DND-41 (cell line): ENCODE measurements at regions not wholly inside any gene's neighbourhood (a gene's known extent, or its start where the extent isn't known, plus 50 kb on each side); places are given as distances from the start of the nearest gene placed in this dataset.

ENCODE experiments used
- ATAC-seq: fragments of 200-7000 bp; cut with Tn5 transposase; 3 replicates; pipeline ENCODE4 v1.9.1; 2021; ENCODE audit warnings: low read depth; ENCODE audit not compliant: insufficient read depth
- DNase-seq: peaks from one replicate; pipeline ENCODE4 v3.0.0-alpha.2; 2020
- H2AFZ ChIP-seq: 2 replicates; pipeline ENCODE4 v1.6.0; 2012; ENCODE audit warnings: low read depth, low read length
- H3K27ac ChIP-seq: 2 replicates; pipeline ENCODE4 v1.5.1; 2012; ENCODE audit warnings: low read length, inconsistent platforms
- H3K27me3 ChIP-seq: fragments of 200-600 bp; sonication (generic); 2 replicates; pipeline ENCODE4 v1.6.0; 2012; ENCODE audit warnings: low read length, mild to moderate bottlenecking, inconsistent platforms; ENCODE audit not compliant: insufficient read depth, poor library complexity
- H3K36me3 ChIP-seq: 2 replicates; pipeline ENCODE4 v1.5.1; 2012; ENCODE audit warnings: low read length, inconsistent platforms; ENCODE audit not compliant: insufficient read depth
- H3K4me1 ChIP-seq: 2 replicates; pipeline ENCODE4 v1.5.1; 2012; ENCODE audit warnings: mild to moderate bottlenecking, low read length; ENCODE audit not compliant: insufficient read depth
- H3K4me2 ChIP-seq: 2 replicates; pipeline ENCODE4 v1.6.0; 2012; ENCODE audit warnings: mild to moderate bottlenecking, moderate library complexity, low read length, inconsistent platforms; ENCODE audit not compliant: insufficient read depth
- H3K4me3 ChIP-seq, 2 experiments: fragments of 200-600 bp in 1 of 2; shearing (Covaris generic) in 1 of 2; 2 replicates each; pipeline ENCODE4 v1.5.1; 2012 to 2016; ENCODE audit warnings: inconsistent platforms in 2 of 2, low read length in 2 of 2, mild to moderate bottlenecking in 2 of 2, low read depth in 1 of 2, moderate library complexity in 1 of 2
- H3K79me2 ChIP-seq: 2 replicates; pipeline ENCODE4 v1.6.0; 2012; ENCODE audit warnings: low read length, inconsistent platforms; ENCODE audit not compliant: insufficient read depth
- H3K9ac ChIP-seq: 2 replicates; pipeline ENCODE4 v1.6.0; 2012; ENCODE audit warnings: low read depth, mild to moderate bottlenecking, inconsistent platforms, low read length, moderate library complexity
- H3K9me3 ChIP-seq: 2 replicates; pipeline ENCODE4 v1.5.1; 2012; ENCODE audit warnings: low read length, moderate library complexity, mild to moderate bottlenecking, inconsistent platforms; ENCODE audit not compliant: insufficient read depth, severe bottlenecking
- H4K20me1 ChIP-seq: 2 replicates; pipeline ENCODE4 v1.6.0; 2012; ENCODE audit warnings: low read length; ENCODE audit not compliant: insufficient read depth
- CTCF ChIP-seq: IDR thresholded peaks from 2 replicates; pipeline ENCODE4 v1.5.1; 2012; ENCODE audit warnings: borderline replicate concordance, low read length, moderate library complexity, mild to moderate bottlenecking; ENCODE audit not compliant: poor library complexity, severe bottlenecking; ENCODE audit errors: extremely low read depth
- EZH2 ChIP-seq: IDR thresholded peaks from 3 replicates; pipeline ENCODE4 v1.6.1; 2012; ENCODE audit warnings: borderline replicate concordance, low read depth, mild to moderate bottlenecking, moderate library complexity, low read length, inconsistent platforms; ENCODE audit not compliant: severe bottlenecking

- H3K9ac ChIP-seq = no peak overlapping the region
- H3K36me3 ChIP-seq = no peaks in the 10 kb centered on the region
- H3K9me3 ChIP-seq = no peaks in the 10 kb centered on the region
- H3K27me3 ChIP-seq = no peaks in the 10 kb centered on the region
- no peak overlapping the region for H3K4me3 ChIP-seq
- H2AFZ ChIP-seq = no peak overlapping the region
- ATAC-seq = no peak
- no peak overlapping the region for H3K4me2 ChIP-seq
- no peaks in the 10 kb centered on the region for H4K20me1 ChIP-seq
- no peak overlapping the region for H3K27ac ChIP-seq
- H3K4me1 ChIP-seq = no peaks in the 10 kb centered on the region
- no peak for DNase-seq
- H3K79me2 ChIP-seq = no peaks in the 10 kb centered on the region
- TF ChIP-seq CTCF (no peak), EZH2 (no peak)
Observed at GRCh38 chr21:16932314-16932713, 580.5 kb upstream of the CXADR start.

GRCh38 chr21:16942703-16943102, 570.1 kb upstream of the CXADR start:
- Histone ChIP-seq H3K79me2 (no peaks in the 10 kb centered on the region), H3K9ac (no peak overlapping the region), H3K4me3 (no peak overlapping the region), H3K4me2 (no peak overlapping the region), H3K27me3 (no peaks in the 10 kb centered on the region), H3K27ac (no peak overlapping the region), H4K20me1 (no peaks in the 10 kb centered on the region), H2AFZ (no peak overlapping the region), H3K4me1 (no peaks in the 10 kb centered on the region), H3K9me3 (peaks cover 3% of the 10 kb centered on the region), H3K36me3 (no peaks in the 10 kb centered on the region)
- DNase-seq (no peak), ATAC-seq (no peak)
- no peak for TF ChIP-seq EZH2
- peak; percentile 54 for TF ChIP-seq CTCF

- ATAC-seq (no peak), DNase-seq (no peak)
- no peak for TF ChIP-seq CTCF
- no peak for TF ChIP-seq EZH2
- H3K27ac ChIP-seq = no peak overlapping the region
- no peaks in the 10 kb centered on the region for H3K4me1 ChIP-seq
- peaks cover 3% of the 10 kb centered on the region for H3K9me3 ChIP-seq
- H2AFZ ChIP-seq = no peak overlapping the region
- H3K79me2 ChIP-seq = no peaks in the 10 kb centered on the region
- no peaks in the 10 kb centered on the region for H3K36me3 ChIP-seq
- H3K9ac ChIP-seq = no peak overlapping the region
- H3K4me2 ChIP-seq = no peak overlapping the region
- H3K27me3 ChIP-seq = no peaks in the 10 kb centered on the region
- H4K20me1 ChIP-seq = no peaks in the 10 kb centered on the region
- no peak overlapping the region for H3K4me3 ChIP-seq
Observed at GRCh38 chr21:16943231-16943630, 569.6 kb upstream of the CXADR start.

GRCh38 chr21:16945580-16945979, 567.3 kb upstream of the CXADR start:
- Histone ChIP-seq H3K27ac (no peak overlapping the region), H3K9ac (no peak overlapping the region), H3K4me1 (no peaks in the 10 kb centered on the region), H3K79me2 (no peaks in the 10 kb centered on the region), H3K9me3 (peaks cover 3% of the 10 kb centered on the region), H3K27me3 (no peaks in the 10 kb centered on the region), H3K4me2 (no peak overlapping the region), H3K36me3 (no peaks in the 10 kb centered on the region), H2AFZ (no peak overlapping the region), H4K20me1 (no peaks in the 10 kb centered on the region), H3K4me3 (no peak overlapping the region)
- TF ChIP-seq CTCF (no peak), EZH2 (no peak)
- no peak for ATAC-seq
- no peak for DNase-seq
